Dedifferentiated amniotic fluid mesenchymal stem cell (primary cell): ENCODE measurements at regions not wholly inside any gene's neighbourhood (a gene's known extent, or its start where the extent isn't known, plus 50 kb on each side); places are given as distances from the start of the nearest gene placed in this dataset.
"Not testable (repeated sequence)": the region's sequence is repeated elsewhere in the genome, so short reads cannot be mapped to it uniquely, and the experiment has no call there.

Source experiments
- DNase-seq: peaks from one replicate; pipeline ENCODE4 v3.0.0-alpha.2; 2016; ENCODE audit errors: extremely low spot score

GRCh38 chr5:11392-11791 is 80.6 kb upstream of the PLEKHG4B start:
- DNase-seq = not testable (repeated sequence)

GRCh38 chr5:11898-12297 is 80.1 kb upstream of the PLEKHG4B start:
- DNase-seq = peak; percentile 22

- no peak for DNase-seq
Measured at GRCh38 chr5:13234-13633, 78.7 kb upstream of the PLEKHG4B start.

GRCh38 chr5:14676-15075 is 77.3 kb upstream of the PLEKHG4B start:
- DNase-seq = peak; percentile 27

GRCh38 chr5:20276-20675 is 71.7 kb upstream of the PLEKHG4B start:
- not testable (repeated sequence) for DNase-seq

- DNase-seq = peak; percentile 21
Measured at GRCh38 chr5:21654-22233, 70.2 kb upstream of the PLEKHG4B start.

- DNase-seq = not testable (repeated sequence)
Measured at GRCh38 chr5:23907-24306, 68.1 kb upstream of the PLEKHG4B start.

- DNase-seq = not testable (repeated sequence)
Measured at GRCh38 chr5:25067-25466, 66.9 kb upstream of the PLEKHG4B start.

GRCh38 chr5:30131-30530 is 61.8 kb upstream of the PLEKHG4B start:
- DNase-seq = no peak

GRCh38 chr5:30556-30955 is 61.4 kb upstream of the PLEKHG4B start:
- DNase-seq = not testable (repeated sequence)

- no peak for DNase-seq
Measured at GRCh38 chr5:32165-32564, 59.8 kb upstream of the PLEKHG4B start.

GRCh38 chr5:35521-35920 is 56.4 kb upstream of the PLEKHG4B start:
- not testable (repeated sequence) for DNase-seq

GRCh38 chr5:37207-37606 is 54.8 kb upstream of the PLEKHG4B start:
- DNase-seq = not testable (repeated sequence)

GRCh38 chr5:39979-40583 is 51.9 kb upstream of the PLEKHG4B start:
- DNase-seq = no peak
